Endothelial cell of umbilical vein (primary cell): ENCODE measurements at regions not wholly inside any gene's neighbourhood (a gene's known extent, or its start where the extent isn't known, plus 50 kb on each side); places are given as distances from the start of the nearest gene placed in this dataset.
"Not testable (repeated sequence)": the region's sequence is repeated elsewhere in the genome, so short reads cannot be mapped to it uniquely, and the experiment has no call there.

Source experiments
- EZH2 ChIP-seq: IDR thresholded peaks from 2 replicates; pipeline ENCODE4 v1.6.1; 2012; ENCODE audit warnings: borderline replicate concordance, low read depth, mild to moderate bottlenecking, moderate library complexity, low read length, inconsistent platforms; ENCODE audit not compliant: severe bottlenecking
- FOS ChIP-seq: IDR thresholded peaks from 2 replicates; pipeline ENCODE4 v1.6.1; 2011; ENCODE audit warnings: mild to moderate bottlenecking, low read length, moderate library complexity, borderline replicate concordance; ENCODE audit not compliant: insufficient read depth
- GATA2 ChIP-seq: IDR thresholded peaks from 2 replicates; pipeline ENCODE4 v1.7.0; 2011; ENCODE audit warnings: low read depth, mild to moderate bottlenecking, moderate library complexity, mixed read lengths, low read length; ENCODE audit not compliant: insufficient read length, insufficient read depth
- JUN ChIP-seq: IDR thresholded peaks from 2 replicates; pipeline ENCODE4 v1.6.1; 2011; ENCODE audit warnings: borderline replicate concordance, low read depth; ENCODE audit not compliant: insufficient read length, insufficient read depth
- MYC ChIP-seq: IDR thresholded peaks from one replicate; pipeline ENCODE4 v1.6.1; 2011; ENCODE audit warnings: mild to moderate bottlenecking, low read depth, low read length
- POLR2A ChIP-seq: IDR thresholded peaks from 2 replicates; pipeline ENCODE4 v1.6.1; 2012; ENCODE audit warnings: low read depth, mild to moderate bottlenecking, control low read depth, low read length
- POLR2AphosphoS5 ChIP-seq: IDR thresholded peaks from 2 replicates; pipeline ENCODE4 v1.6.1; 2012; ENCODE audit warnings: low read depth, mild to moderate bottlenecking, control low read depth, low read length, moderate library complexity; ENCODE audit not compliant: insufficient read depth
- TF ChIP-seq, protein P1 (sequence below), 2 donors: IDR thresholded peaks; 1 replicate in 1 of 2; 2 replicates in 1 of 2; pipeline ENCODE4 v1.5.1; 2011; ENCODE audit warnings: low read length in 2 of 2, mild to moderate bottlenecking in 2 of 2, moderate library complexity in 2 of 2, control low read depth in 1 of 2, inconsistent platforms in 1 of 2, low read depth in 1 of 2; ENCODE audit not compliant: insufficient read depth in 1 of 2; ENCODE audit errors: extremely low read depth in 1 of 2
- TF ChIP-seq, protein P2 (sequence below): IDR thresholded peaks from 2 replicates; pipeline ENCODE4 v1.6.1; 2011; ENCODE audit not compliant: insufficient read depth, insufficient read length

DNA sequence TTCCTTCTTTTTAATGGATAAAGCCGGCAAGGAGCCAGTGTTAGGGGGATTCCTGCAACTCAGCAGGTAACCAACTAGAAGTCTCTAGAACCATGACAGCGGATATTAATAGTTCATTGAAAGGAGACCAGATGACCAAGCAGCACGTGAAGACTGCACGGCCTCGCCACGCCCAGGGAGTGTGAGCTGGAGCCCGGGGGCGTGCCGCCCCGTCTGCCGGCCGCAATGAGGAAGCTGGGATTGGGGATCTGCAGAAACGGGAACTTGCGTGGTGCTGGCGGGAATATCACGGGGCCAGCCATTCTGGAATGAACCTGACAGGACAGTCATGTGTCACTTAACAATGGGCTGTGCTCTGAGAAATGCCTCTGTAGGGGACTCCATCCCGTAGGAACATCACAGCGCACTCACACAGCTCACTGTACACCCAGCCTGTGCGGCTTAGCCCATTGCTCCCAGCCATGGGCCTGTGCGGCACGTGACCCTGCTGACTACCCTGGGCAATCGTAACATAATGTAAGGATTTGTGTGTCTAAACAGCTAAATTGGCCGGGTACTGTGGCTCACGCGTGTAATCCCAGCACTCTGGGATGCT is 4092.8 kb upstream of the TPTE start:
- TF ChIP-seq, protein P1, sequence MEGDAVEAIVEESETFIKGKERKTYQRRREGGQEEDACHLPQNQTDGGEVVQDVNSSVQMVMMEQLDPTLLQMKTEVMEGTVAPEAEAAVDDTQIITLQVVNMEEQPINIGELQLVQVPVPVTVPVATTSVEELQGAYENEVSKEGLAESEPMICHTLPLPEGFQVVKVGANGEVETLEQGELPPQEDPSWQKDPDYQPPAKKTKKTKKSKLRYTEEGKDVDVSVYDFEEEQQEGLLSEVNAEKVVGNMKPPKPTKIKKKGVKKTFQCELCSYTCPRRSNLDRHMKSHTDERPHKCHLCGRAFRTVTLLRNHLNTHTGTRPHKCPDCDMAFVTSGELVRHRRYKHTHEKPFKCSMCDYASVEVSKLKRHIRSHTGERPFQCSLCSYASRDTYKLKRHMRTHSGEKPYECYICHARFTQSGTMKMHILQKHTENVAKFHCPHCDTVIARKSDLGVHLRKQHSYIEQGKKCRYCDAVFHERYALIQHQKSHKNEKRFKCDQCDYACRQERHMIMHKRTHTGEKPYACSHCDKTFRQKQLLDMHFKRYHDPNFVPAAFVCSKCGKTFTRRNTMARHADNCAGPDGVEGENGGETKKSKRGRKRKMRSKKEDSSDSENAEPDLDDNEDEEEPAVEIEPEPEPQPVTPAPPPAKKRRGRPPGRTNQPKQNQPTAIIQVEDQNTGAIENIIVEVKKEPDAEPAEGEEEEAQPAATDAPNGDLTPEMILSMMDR (IDR thresholded peaks at IDR 0.05; ENCODE audit: extremely low read depth in 1 of 2, insufficient read depth in 1 of 2, low read depth in 1 of 2, low read length in 2 of 2), result not testable (repeated sequence)
- not testable (repeated sequence) for TF ChIP-seq POLR2A, POLR2AphosphoS5, EZH2, JUN, MYC, FOS, GATA2
- TF ChIP-seq, protein P2, sequence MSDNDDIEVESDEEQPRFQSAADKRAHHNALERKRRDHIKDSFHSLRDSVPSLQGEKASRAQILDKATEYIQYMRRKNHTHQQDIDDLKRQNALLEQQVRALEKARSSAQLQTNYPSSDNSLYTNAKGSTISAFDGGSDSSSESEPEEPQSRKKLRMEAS, result not testable (repeated sequence)
